HG03135 (cell line): ENCODE measurements at regions not wholly inside any gene's neighbourhood (a gene's known extent, or its start where the extent isn't known, plus 50 kb on each side); places are given as distances from the start of the nearest gene placed in this dataset.
"Not testable (repeated sequence)": the region's sequence is repeated elsewhere in the genome, so short reads cannot be mapped to it uniquely, and the experiment has no call there.

Experiments
- ATAC-seq: cut with Tn5 transposase; IDR thresholded peaks from one replicate; pipeline ENCODE4 v1.9.1; 2021; ENCODE audit warnings: mild to moderate bottlenecking, moderate library complexity; ENCODE audit not compliant: unreplicated experiment

DNA sequence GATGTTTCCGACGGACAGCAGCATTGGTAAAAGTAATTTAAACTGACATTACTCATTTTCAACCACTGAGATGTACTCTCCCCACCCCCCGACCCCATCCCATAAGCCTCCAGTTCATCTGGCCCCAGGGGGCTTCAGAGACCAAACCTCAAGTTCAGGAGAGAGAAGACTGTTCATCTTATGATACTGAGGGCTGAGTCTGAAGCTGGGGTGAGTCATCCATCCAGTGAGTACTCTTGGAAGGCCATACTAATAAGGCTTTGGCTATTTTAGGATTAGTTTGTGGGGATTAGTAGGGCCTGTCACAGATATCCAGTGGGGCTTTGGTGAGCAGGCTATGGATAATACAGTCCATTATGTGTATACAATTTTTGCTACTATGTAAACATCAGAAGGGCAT lies 125.3 kb upstream of the APCDD1 start:
- ATAC-seq: no peak

DNA sequence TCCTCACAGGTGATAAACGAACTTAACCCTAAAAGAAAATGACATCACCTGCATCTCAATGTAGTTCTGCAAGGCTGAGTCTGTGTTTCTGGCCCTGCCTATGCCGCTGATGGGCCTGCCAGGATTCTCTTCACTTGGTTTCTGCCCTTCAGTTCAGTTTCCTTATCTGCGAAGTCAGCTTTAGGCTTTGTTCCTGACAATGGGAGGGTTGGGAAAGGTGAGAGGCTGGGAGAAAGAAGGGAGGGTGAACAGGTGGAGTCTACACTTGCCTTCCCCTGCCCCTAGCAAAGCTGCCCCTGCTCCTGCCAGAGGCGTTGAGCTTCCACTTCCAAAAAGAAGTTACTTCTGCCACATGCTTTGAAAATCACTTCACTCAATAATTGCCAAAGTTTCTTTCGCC lies 124.0 kb upstream of the APCDD1 start:
- no peak for ATAC-seq

DNA sequence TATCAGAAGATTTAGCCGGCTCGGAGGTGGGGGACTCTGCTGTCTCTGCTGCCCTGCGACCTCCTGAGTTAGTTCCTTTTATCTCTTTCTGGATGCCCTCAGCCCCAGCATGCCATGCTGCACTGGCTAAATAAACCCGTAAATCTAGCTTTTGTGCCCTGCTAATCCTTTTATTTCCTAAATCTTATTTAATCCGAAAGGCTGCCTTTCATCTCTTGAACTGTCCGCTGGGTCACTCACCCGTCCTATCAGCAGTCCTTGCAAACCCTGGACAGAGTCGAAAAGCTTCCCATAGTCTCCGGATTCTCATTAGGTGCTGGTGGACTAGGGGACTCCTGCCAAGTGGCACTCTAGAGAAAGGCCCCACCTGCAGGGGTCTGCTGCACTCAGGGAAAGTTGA lies 122.0 kb upstream of the APCDD1 start:
- ATAC-seq: no peak

DNA sequence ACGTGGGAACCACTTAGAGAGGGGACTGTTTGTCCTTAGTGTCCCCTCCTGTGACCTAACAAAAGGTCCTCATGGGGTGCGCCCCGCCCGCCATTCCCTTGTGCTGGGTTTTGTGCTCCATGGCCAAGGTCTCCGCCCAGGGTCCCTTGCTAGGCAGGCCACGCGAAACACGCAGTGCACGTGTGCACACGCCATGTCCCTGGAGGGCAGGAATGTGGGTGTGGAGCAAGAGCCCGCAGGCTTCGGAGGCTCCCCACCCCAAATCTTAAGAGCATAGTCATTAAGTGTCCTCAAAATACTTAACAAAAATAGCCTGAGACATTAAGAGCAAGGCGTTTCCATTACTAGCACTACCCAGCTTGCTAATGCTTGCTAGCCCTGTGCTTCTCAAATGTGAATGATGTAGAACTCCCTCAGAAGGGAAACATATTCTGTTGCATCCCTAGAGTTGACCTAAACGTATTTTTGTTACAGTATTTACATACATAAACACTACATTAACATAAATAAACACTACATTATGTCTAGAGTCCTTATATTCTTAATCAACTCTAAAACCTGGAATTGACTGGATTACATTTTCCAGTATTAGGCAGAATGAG lies 117.6 kb upstream of the APCDD1 start:
- no peak for ATAC-seq

DNA sequence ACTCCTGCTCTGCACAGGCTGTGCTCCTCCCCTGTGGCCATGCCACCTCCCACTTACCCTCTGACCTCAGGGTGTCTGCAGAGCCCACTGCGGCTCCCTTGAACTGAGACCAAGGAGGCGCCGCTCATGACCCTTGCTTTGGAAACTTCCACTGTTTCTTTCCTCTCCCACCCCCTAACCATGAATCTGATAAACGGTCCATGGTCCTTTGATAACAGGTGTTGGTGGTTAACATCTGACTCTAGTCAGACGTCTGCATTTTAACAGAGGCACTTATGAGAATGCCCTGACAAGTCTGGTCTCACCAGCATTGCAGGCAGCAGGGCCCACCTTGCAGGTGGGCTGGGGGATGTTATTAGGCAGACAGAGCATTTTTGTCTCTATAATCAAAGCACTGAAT lies 113.6 kb upstream of the APCDD1 start:
- no peak for ATAC-seq

DNA sequence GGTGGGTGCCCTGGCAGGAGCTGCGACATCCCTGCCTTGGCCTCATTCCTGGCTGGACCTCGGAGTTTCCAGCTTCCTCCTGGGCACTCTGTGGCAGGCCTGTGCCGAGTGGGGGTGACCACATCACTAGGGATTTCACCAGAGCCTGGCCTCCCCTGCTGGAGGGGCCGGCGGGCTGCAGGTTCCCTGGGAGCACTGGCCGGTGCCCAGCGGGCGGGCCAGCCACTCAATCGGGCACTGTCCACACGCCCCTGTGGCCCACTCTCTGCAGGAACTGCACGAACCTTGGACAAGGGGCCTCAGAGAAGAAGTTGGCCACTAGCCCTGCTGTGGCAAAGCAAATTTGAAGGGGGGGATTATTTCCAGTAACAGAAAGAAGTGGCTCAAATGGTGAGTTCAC lies 110.7 kb upstream of the APCDD1 start:
- no peak for ATAC-seq

DNA sequence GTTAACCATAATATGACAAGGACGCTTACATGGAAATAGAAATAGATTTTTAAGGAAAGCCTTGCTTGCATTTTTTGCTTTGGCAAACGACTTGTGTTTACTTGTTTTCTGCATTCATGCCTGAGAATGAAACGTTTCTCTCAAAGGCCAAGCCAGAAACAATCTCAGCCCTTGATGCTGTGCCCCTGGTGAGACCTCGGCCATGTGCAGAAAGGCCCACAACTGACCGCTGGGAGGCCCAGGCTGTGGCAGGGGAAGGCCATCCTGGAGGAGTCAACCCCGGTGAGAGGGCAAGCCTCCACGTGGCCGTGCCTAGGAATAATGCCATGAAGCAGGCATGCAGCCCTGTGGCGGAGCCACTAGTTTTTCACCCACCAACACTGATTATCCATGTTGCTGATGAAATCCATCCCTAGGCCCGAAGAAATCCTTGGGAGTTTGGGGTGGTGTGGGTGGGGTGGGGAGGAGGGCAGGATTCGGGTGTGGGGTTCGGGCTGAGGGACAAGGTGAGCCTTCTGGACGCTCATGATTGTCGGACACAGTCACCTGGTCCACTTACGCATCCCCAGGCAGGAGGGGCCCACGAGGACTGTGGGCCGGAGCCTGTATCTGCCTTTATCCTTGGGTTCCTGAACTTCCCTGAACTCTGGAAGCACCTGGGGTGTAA lies 107.6 kb upstream of the APCDD1 start:
- ATAC-seq: no peak

DNA sequence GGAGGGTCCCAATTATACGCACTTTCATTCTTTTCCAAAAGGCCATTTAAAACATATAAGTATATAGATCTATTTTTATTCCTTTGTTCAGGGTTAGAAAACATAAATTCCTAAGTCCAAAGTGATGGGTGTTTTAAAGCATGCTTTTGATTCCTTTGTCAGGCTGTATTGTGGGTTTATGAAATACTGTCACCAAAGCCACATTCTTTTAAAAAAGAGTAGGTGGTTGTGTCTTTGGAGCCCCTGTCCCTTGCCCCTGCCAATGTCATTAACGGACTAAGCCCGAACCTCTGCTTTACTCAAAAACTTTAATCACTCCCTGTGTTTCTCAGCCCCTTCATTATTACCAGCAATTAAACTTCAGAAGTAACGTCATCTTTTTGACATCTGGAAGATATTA lies 104.9 kb upstream of the APCDD1 start:
- ATAC-seq: no peak

DNA sequence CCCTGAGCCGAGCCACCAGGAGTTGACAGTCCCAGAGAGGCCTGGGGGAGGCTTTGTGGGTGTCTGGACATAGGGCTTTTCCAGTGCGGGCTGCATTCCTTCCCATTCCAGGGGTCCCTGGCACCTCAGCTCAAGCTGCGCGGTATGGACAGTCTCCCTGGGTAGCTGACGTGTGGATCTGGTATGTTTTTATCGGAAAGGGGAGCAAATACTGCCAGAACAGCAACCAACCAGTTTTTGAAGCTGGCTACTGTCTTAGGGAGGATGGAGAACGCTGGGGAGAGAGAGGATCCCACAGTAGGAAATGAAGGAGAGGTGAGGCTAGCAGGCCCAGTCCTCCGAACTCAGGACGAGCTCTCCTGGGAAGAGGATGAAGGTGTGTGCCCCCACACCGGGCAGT lies 103.8 kb upstream of the APCDD1 start:
- no peak for ATAC-seq

DNA sequence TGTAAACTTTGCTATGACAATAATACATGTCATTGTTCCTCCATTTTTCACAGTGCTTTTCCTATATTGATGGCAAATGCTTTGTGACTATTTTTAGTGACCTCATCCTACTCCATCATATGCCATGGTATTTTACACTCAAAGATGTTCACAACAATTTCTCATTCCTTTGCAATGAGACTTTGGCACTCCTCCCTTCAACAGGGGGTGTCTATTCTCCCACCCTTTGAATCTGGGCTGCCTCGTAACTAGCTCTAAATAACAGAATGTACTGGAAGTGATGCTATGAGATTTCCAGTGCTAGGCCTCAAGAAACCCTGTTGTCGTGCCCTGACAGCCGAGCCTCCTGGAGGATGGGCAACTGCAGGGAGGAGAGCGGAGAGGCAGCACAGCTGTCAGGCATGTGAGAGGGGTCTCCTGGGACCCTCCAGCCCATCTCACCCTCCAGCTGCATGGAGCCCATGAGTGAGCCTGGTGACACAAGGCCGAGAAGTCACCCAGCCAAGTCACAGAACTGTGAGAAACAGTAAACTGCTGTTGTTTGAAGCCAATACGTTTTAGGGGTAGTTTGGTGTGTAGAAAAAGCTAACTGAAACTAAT lies 103.1 kb upstream of the APCDD1 start:
- no peak for ATAC-seq

DNA sequence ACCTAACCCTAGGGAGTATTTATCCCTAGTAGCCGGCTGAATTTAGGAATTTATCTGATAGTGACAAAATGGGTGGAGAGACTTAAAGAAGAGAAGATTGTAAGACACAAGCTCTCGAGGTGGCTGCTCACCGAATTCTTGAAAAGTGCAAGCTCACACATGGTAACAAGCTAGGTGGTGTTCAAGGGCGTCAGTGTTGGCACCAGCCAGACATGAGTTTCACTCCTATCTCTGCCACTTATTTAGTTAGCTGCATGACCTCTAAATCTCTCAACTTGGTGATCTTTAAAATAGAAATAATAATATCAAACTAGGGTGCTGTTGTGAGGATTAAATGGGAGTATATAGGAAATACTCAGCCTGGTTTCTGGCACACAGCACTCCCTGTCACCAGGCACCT lies 102.6 kb upstream of the APCDD1 start:
- ATAC-seq: no peak

DNA sequence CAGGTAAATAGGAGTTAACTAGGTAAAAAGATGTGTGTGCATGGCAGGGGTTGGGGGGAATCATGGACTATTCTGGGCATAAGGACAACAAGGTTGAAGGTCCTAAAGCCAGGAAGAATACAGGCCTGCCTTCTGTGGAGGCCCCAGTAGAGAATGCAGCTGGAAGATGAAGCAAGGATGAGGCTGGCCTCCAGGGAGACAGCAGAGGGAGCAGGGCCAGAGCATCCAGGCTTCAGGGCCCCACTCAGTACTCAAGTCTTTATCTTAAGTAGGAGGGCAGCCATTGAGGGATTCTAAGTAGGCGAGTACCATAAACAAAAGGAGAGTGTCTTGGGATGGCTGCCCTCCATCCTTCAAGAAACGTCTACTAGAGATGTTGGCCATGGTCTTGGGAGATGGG lies 101.8 kb upstream of the APCDD1 start:
- no peak for ATAC-seq

DNA sequence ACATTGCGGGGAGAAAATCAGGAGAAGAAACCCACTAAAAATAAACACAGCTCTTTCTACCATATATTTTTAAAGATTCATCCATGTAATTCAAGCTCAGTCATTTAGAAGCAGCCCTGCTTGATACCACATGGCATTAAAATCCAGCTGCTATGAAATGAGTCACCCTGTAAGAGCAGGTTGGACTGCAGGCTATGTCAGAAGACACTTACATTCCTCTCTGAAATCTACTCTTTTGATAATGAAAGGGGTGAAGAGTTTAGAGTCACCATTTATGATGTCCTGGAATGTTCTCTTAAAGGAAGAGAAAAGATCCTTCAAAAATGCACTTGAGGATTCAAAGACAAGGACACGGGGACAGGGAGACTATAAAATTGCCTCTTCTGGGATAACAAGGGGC lies 100.6 kb upstream of the APCDD1 start:
- no peak for ATAC-seq

DNA sequence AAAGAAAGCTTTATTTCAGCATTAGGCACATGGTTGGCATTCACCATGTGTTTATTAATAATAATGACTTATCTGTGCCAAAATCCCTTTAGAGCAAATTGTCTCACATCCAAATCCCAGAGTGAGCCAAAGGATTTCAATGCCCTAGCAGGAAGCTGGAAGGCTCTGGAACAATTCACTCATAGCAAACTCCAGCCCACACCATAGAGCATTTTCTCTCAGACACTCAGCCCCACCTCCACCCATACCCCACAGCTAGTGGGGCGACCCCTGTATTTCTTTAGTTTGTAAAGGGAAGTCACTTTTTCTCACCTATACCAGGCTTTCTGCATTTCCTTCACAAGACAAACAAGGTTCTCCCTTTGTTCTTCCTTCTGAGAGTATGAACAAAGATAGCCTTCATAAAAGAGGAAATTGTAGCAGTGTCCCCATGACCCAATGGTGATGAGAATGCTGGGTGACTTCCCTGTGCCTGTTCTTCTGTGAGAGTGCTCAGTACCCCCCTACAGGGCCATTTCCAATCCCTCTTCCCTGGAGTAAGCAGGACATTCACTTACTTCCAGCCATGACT lies 100.1 kb upstream of the APCDD1 start:
- ATAC-seq: no peak

DNA sequence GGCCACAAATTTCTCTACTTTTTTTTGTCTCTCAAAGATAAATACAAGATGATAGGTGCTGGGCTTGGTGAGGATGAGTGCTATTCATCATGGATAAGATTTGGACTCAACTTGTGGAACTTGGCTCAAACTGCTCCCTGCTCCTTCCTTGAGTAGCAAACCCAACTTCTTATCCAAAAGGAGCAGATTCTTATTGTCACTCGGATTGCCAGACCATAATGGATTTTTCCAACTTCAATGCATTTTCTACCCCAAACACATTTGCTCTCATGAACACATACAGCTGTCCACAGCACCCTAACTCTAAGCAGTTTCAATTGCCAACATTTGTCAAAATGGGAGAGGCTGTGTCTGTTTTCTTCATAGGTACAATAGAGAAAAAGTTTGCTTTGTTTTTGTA lies 99.5 kb upstream of the APCDD1 start:
- ATAC-seq: no peak

DNA sequence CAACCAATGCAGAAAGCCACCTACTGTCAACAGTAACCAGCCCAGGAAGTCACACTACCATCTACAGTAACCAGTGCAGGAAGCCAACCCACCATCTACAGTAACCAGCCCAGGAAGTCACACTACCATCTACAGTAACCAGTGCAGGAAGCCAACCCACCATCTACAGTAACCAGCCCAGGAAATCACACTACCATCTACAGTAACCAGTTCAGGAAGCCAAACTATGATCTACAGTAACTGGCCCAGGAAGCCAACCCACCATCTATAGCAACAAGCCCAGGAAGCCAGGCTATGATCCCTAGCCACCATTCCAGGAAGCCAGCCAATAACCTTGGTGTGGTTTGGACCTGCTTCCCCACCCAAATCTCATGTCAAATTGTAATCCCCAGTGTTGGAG lies 97.4 kb upstream of the APCDD1 start:
- ATAC-seq: not testable (repeated sequence)

DNA sequence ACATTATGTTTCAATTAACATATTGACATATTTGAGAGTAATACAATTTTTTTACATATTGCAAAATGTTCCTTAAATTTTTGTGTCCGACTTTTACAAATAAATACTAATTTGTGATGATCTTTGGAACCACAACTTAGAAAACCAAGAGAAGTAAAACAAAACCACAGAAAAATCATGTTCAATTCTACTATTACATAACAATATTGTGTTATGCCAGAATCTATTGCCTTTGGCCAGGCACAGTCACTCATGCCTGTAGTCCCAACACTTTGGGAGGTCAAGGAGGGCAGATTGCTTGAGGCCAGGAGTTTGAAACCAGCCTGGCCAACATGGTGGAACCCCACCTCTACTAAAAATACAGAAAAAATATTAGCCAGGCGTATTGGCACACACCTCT lies 92.8 kb upstream of the APCDD1 start:
- no peak for ATAC-seq

DNA sequence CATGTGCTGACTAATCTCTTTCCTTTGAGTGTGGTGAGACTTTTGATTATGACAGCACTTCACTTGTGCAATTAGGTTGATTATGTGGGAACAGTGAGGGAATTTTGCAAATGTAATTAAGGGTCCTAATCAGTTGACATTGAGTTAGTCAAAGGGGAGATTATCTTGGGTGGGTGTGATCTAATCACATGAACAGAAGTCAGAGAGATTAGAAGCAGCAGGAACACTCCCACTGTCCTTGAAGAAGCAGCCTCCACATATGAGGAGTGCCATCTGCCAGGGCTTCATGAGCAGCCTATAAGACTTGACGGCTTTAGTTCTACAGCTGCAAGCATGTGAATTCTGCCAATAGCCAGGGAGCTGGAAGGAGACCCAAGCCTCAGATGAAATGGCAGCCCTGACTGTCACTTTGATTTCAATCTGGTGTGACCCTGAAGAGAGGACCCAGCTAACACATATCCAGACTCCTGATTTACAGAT lies 89.4 kb upstream of the APCDD1 start:
- no peak for ATAC-seq

DNA sequence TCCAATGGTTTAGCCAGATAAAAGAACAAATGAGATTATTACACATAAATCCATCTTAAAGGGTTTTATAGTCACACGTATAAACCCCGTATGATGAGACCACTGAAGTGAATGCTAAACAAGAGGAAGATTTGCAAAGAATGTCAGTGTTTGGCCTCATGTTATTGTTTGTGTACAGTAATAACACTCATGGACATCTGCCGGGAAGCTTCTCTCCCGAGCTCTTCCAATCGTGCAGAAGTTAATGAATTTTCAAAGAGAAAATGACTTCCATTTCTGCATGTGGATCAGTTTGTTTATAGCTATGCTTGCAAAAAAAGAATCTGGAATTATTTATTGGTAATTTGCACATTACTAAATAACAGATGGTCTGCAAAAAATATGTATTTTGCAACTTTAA lies 88.5 kb upstream of the APCDD1 start:
- ATAC-seq: no peak

DNA sequence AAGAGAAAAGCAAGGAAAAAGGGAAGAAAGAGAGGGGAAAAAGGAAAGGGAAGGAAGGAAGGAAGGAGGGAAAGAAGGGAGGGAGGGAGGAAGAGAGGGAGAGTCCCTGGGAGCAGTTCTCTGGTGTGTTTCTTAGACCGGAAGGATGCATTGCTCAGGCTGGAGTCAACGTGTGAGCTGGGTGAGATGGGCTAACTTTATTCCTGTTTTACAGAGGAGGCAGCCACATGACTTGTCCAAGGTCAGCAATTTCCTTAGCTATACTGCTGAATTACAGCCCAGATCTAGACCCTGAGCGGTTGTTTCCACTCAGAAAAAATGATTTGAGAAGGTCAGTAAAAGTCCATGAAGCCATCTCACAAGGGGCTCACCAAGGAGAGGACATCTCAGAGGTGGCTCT lies 86.6 kb upstream of the APCDD1 start:
- ATAC-seq: no peak

DNA sequence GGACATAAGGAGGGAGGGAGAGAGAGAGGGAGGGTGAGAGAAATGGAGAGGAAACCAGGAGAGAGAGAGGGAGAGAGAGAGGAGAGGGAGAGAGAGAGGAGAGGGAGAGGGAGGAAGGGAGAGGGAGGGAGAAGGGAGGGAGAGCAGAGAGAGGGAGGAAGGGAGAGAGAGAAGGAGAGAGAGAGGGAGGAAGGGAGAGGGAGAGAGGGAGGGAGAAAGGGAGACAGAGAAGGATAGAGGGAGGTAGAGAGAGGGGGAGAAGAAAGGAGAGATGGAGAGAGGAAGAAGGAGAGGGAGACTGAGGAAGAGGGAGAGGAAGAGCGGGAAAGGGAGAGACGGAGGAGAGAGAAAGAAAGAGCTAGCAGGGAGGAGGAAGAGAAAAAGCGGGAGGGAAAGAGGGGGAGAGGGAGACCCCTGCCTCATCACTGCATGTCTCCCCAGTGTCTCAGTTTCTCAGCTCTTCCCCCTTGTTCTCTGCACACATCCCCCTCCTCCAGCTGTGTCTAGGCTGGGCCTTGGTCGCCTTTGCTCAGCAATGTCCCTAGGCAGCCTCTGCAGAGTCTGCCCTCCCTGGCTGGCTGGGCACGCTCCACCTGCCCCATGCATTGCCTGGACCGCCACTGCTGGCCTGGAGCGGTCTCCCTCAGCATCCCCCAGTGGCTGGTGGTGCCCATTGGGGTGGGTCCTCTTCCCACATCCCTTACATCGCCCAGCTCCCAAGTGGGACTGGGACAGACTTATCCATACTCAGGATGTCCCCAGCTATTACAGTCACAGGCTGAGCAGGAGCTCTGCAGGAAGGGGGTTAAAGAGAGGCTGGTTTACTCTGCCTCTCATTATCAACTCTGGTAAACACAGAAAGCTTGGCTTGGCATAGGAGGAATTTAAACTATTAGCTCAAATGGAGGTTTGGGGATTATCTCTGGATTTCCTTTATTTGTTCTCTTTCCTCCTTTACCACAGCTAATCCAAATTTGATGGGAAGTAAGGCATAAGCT lies 85.7 kb upstream of the APCDD1 start:
- ATAC-seq: no peak
